ENCODE measurements at regions not wholly inside any gene's neighbourhood (a gene's known extent, or its start where the extent isn't known, plus 50 kb on each side); places are given as distances from the start of the nearest gene placed in this dataset.
"Not testable (repeated sequence)": the region's sequence is repeated elsewhere in the genome, so short reads cannot be mapped to it uniquely, and the experiment has no call there.

- DNase-seq = no peak
These were observed 71.4 kb upstream of the GRK3 start for GRCh38 chr22:25492841-25493734.

- DNase-seq = no peak
These were observed 70.7 kb upstream of the GRK3 start for GRCh38 chr22:25493794-25494193.

- DNase-seq = no peak
These were observed 69.7 kb upstream of the GRK3 start for GRCh38 chr22:25494774-25495173.

DNA sequence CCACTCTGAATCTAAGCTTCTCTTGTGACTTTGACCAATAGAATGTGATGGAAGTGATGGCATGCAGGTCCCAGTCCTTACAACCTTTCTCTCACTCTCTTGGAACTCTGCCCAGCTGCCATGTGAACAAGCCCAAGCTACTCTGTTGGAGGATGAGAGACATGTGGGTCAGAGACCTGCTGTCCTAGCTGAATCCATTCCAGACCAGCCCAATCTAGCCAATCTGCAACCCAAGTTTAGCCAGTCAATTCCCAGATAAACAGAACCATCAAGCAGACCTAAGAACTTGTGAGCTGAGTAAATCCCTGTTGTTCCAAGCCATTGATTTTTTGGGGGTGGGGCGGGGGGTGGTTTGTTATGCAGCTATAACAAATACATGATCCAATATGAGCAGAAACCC is 69.2 kb upstream of the GRK3 start:
- no peak for DNase-seq

DNA sequence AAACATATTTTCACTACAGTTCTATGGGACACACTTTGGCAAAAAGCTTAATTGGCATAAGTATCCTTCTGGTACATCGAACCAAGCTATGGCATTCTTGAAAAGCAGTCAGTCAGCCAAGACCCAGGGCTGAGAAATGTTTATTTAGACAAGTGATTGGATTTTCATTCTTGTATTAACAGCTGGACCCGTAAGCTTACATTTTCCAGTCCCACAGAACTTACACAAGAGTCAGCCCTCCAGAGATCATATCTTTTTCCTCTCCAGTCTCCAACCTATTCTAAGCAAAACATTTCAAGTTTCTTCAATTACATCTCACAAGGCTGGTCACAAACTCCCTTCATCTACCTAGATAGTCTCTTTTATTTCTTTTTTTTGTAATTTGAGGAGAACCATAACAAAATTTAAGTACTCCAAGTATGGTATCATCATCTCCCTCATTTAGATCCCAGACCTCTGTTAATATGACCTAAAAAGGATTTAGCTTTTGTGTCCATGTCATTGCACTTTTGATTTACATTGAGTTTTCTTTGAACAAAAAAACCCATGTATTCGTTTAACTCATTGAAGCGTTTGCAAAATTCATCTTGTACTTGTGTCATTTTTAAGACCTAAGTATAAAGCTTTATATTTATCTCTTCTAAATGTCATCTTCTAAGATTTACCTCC is 67.9 kb upstream of the GRK3 start:
- DNase-seq = no peak

DNA sequence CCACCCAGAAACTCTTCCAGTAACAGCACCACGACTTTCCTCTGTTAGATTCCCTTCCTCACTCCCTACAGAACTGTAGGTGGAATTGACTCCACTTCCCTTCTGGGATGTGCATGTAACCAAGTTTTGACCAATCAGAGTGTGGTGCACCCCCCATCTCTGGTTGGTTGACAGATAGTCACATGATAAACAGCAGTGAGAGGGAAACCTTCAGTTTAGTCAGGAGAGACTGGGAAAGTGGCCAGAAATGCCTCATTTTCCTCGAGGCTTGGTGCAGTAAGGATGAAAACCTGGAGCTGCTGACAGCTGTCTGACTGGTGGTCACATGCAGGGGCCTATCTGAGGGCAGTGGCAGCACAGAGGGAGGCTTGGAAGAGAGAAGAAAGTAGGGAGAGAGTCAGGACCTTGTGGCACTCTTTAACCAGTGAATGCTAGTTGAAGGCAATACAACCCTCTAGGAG is 67.3 kb upstream of the GRK3 start:
- no peak for DNase-seq

DNA sequence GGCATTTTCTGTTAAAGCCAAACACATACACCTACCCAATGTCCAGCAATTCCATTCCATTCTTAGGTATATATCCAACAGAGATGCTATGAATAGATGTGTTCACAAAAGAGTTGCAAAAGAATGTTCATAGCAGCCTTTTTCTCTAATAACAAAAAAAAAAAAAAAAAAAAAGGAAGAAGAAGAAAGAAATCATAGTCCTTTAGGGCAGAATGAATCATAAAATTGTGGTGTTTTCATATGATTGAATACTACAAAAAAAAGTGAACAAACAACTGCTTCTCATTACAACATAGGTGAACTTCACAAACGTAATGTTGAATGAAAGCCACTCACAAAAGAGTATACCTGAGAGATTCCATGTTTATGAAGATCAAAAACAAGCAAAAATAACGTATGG is 66.8 kb upstream of the GRK3 start:
- DNase-seq = no peak

DNA sequence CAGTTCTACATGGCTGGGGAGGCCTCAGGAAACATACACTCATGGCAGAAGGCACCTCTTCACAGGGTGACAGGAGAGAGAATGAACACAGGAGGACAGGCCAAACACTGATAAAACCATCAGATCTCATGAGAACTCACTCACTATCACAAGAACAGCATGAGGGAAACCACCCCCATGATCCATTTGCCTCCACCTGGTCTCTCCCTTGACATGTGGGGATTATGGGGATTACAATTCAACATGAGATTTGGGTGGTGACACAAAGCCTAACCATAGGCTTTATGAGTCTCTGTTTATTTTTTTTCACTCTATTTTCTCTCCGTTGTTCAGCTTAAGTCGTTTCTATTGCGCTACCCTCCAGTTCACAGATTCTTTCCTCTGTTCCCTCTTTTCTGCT is 63.8 kb upstream of the GRK3 start:
- not testable (repeated sequence) for DNase-seq

DNA sequence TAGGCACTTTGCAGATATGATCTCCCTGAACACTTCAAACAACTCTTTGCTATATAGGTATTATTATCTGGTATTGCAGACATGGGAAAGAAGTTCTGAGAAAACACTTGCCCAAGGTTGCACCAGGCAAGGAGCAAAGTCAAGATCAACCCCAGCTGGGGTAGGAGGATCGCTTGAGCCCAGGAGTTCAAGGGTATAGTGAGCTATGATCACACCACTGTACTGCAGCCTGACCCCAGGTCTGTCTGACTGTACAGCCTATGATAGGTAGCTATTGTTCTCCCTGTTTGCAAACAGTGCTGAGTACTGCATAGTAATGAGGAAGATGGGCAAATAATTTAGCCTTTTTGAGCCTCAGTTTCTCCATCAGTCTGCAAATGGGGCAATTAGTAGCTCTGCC is 60.5 kb upstream of the GRK3 start:
- DNase-seq = not testable (repeated sequence)

DNA sequence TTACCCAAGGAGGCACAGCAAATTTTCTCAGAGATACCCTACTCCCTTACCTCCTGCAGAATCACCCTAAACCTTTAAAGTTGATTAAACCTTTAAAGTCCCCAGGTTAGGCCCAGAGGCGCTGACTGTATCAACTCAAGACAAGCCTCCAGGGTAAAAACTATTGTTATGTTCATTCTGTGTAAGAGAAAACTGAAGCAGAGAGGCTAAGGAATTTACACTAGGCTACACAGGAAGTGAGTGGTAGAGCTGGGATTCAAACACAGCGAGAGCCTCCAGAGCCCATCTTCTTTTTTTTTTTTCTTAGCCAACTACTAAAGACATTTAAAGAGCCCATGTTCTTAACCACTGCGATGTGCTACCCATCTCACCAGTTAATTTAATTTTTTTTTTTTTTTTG is 56.3 kb upstream of the GRK3 start:
- no peak for DNase-seq

GRCh38 chr22:25508761-25509321 is 55.6 kb upstream of the GRK3 start:
- DNase-seq = no peak

DNA sequence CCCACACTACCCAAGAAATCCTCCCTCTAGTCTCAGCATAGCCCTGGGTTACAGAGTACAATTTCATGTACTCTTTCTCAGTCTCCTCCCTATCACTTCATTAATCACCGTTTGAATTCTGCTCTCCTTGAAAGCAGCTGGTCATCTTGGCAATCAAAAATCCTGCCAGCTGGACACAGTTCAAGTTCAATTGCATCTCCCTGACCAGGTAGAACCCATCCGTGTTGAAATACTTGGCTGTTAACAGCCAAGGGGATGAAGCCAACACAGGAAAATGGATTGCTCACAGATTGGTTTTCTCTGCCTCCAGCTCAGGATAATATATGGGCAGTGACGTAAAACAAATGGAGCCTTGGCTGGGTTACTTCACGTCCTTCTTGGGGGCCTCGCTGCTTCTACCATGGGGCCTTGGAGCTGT is 55.1 kb upstream of the GRK3 start:
- DNase-seq = no peak

DNA sequence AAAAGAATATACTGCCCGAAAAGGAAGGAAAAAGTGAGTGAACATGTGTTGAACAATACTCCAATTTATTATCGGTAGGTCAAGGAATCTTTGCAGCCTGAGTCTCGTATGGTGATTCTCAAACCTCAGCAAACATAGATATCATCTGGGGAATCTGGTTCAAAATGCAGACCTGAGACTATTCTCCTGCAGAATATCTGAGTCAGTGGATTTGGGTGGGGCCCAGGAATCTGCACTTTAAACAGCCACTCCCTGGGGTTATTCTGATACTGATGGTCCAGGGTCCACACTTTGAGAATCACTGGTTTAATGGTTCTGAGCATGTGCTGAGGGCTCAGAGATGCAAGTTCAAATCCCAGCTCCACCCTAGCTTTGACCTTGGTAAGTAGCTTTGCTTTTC is 53.6 kb upstream of the GRK3 start:
- DNase-seq = no peak

DNA sequence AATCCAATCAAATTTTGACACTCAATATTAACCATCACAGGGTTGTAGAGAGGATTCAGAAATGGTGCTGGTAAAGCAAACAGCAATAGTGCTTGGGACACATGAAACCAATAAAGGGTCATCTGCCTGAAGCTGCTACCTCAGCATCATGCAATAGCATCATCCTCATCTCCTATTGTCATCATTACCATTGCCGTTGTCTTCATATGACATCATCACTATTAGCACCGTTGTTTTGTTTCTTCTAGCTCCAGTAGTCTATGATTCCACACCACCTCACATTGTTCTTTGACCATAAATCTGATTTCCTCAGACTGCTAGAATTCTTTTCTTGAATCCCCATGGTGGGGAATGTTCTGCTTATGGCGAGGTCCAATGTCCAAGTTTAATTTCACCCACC is 52.8 kb upstream of the GRK3 start:
- no peak for DNase-seq

GRCh38 chr22:25514436-25515180 is 49.9 kb upstream of the GRK3 start:
- DNase-seq = no peak
